GM19467 (cell line): ENCODE measurements at regions not wholly inside any gene's neighbourhood (a gene's known extent, or its start where the extent isn't known, plus 50 kb on each side); places are given as distances from the start of the nearest gene placed in this dataset.
"Not testable (repeated sequence)": the region's sequence is repeated elsewhere in the genome, so short reads cannot be mapped to it uniquely, and the experiment has no call there.

Experiments
- ATAC-seq: cut with Tn5 transposase; IDR thresholded peaks from one replicate; pipeline ENCODE4 v1.9.1; 2021; ENCODE audit warnings: mild to moderate bottlenecking, moderate library complexity; ENCODE audit not compliant: unreplicated experiment

GRCh38 chr6:169019111-169019510 is 234.5 kb downstream of the THBS2 start:
- no peak for ATAC-seq

DNA sequence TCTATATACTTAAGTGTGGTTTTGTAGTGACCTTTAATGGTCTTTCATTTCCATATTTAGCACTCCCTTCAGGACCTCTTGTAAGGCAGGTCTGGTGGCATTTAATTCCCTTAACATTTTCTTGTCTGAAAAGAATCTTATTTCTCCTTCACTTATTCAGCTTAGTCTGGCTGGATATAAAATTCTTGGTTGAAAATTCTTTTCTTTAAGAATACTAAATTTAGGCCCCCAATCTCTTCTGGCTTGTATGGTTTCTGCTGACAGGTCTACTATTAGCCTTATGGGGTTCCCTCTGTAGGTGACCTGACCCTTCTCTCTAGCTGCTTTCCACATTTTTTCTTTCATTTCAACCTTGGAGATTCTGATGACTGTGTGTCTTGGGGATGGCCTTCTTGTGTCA is 236.9 kb downstream of the THBS2 start:
- ATAC-seq, result no peak

- ATAC-seq, result no peak
Measured at GRCh38 chr6:169014211-169015197, 239.1 kb downstream of the THBS2 start.

DNA sequence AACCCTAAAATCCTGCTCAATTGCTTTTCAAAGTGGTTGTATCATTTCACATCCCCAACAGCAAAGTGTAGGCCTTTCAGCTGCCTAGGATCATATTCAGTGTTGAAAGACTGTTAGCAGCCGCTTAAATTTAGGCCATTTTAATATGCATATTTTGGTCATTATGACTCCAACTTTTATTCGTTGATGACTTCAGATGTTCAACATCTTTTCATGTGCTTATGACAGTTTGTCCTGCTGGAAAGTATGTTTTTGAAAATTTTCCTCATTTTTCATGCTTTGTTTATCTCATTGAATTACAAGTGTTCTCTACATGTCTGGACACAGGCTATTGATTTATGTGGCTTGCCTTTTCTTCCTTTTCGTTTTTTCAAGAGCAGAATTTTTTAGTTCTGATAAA is 244.0 kb downstream of the THBS2 start:
- ATAC-seq, result no peak

DNA sequence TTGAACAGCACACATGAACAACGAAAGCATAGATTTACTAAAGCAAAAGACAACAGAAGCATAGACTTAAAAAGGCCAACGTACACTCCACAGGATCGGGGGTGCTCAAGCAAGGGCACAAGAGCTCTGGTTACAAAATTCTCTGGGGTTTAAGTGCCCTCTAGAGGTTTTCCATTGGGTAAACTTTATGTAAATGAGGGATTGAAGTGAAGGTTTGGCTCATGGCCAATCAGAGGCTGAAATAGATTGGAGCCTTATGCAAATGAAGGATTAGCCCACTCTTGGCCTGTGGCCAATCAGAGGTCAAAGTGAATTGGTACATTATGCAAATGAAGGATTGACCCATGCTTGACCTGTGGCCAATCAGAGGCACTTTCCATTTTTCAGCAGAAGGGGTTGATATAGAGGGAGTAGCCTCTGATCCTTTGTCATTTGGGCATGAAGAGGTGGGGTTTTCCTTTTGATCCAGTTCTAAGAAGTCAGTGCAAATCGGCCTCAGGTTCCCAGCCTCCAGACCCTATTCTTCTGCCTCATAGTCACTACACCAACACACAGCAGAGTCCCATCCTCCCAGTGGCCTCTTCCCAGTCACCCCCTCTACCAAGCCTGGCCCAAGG is 244.9 kb downstream of the THBS2 start:
- ATAC-seq, result no peak

- no peak for ATAC-seq
Measured at GRCh38 chr6:169005166-169005565, 248.5 kb downstream of the THBS2 start.

- no peak for ATAC-seq
Measured at GRCh38 chr6:169000022-169000421, 253.6 kb downstream of the THBS2 start.

DNA sequence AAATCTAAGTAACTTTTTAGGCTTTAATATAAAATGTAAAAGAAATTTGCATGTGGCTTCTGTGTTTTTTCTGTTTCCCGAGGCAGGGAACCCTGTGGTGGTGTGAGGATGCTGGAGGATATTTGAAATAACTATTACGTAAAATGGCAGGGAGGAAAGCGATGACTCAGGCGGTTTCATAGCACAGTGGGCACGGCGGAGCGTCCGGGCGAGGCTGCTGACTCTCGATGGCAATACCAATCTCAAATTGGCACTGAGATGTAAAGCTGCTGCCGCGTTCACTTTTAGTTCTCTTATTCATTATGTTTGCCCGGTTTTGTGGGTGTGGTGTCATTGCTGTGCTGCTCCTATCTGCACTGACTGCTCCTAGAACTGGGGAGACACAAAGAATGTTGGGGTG is 254.3 kb downstream of the THBS2 start:
- no peak for ATAC-seq

GRCh38 chr6:168996356-168996625 is 257.4 kb downstream of the THBS2 start:
- no peak for ATAC-seq

- ATAC-seq, result no peak
Measured at GRCh38 chr6:168995526-168996355, 257.9 kb downstream of the THBS2 start.

- no peak for ATAC-seq
Measured at GRCh38 chr6:168994956-168995355, 258.7 kb downstream of the THBS2 start.

DNA sequence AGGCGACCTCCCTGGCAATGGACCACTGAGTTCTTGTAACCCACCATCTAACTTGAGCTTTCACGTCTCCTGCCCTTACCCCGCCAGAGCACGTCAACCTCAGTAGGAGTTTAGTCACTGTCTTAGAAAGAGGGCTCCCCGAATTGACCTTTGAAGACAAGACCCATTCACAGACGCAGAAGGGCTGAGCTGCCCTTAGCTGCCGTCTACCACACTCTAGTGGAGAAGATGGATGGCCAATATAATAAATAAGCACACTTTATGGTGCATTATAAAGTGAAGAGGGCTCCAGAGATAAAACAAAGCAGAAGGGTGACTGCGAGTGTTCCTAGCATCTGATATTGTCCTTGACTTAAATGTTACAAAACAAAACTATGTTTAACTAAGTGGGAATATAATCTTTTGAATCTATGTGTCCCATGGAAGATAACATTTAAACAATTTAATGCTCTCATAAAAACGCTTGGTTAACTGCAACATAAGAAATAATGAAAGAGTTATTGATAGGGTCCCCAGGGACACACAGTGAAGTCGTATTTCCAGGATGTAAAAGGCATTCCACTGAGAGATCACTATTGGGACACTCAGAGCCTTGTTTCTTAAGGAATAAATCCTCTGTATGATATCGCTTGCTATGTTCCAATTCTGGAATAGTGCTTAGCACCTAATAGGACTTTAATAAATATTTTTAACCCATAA is 261.1 kb downstream of the THBS2 start:
- no peak for ATAC-seq

DNA sequence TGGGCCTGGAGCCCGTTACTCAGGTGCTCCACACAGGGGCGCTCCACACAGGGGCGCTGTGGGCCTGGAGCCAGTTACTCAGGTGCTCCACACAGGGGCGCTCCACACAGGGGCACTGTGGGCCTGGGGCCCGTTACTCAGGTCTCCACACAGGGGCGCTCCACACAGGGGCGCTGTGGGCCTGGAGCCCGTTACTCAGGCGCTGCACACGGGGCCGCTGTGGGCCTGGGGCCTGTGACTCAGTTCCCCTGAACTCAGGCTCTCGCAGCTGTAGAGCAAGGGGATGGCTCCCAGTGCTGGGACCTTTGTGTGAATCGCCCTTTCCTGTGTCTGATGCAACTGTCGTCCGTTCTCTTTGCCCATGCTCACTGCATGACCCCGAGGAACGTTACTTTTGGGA is 262.0 kb downstream of the THBS2 start:
- not testable (repeated sequence) for ATAC-seq

GRCh38 chr6:168990019-168990751 is 263.5 kb downstream of the THBS2 start:
- no peak for ATAC-seq

GRCh38 chr6:168989421-168989820 is 264.2 kb downstream of the THBS2 start:
- ATAC-seq, result no peak

GRCh38 chr6:168988801-168989200 is 264.8 kb downstream of the THBS2 start:
- ATAC-seq, result no peak

- no peak for ATAC-seq
Measured at GRCh38 chr6:168988280-168988679, 265.4 kb downstream of the THBS2 start.

DNA sequence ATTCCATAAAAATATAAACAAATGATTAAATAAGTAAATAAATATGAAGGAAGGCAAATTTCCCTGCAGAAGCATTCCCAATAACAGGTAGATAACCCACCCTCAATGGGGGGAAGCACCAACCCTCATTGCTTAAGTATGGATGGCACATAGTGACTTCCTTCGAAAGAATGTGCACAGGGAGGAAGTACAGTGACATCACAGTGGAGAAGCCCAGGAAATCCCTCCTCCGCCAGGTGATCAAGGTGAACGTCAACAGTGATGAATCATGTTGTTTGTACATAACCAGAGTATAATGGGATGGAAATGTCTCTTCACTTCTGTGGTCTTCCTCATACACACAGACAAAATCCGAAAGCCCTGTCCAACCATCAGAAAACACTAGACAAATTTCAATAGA is 267.9 kb downstream of the THBS2 start:
- no peak for ATAC-seq

- ATAC-seq, result no peak
Measured at GRCh38 chr6:168983925-168984324, 269.7 kb downstream of the THBS2 start.

DNA sequence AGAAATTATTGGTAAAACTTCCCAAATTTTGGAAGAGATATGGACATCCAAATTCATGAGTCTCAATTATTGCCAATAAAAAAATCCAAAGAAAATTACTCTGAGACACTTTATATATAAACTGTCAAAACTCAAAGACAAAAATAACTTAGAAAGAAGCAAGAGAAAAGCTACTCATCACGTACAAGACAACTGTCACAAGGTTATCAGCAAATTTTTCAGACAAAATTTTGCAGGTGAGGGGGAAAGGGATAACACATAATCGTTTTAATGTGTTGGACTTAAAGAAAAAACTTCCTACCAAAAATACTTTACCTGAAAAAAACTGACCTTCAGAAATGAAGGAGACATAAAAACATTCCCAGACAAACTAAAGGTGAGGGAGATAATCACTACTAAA is 272.5 kb downstream of the THBS2 start:
- ATAC-seq, result no peak
